GM23338 (cell line): ENCODE measurements at regions not wholly inside any gene's neighbourhood (a gene's known extent, or its start where the extent isn't known, plus 50 kb on each side); places are given as distances from the start of the nearest gene placed in this dataset.
A peak's percentile ranks its signal among the peaks of the same experiment; 100 is the strongest.

Experiments
- ATAC-seq: fragments of 200-7000 bp; cut with Tn5 transposase; 3 replicates; pipeline ENCODE4 v1.9.1; 2020
- DNase-seq: peaks from one replicate; pipeline ENCODE4 v3.0.0-alpha.2; 2015; ENCODE audit warnings: low spot score
- H2AFZ ChIP-seq: fragments of 200-600 bp; sonication (generic); 2 replicates; pipeline ENCODE4 v1.8.0; 2016; ENCODE audit warnings: antibody characterized with exemption, mild to moderate bottlenecking, moderate library complexity
- H3F3A ChIP-seq: fragments of 200-600 bp; sonication (generic); replicated peaks from 2 replicates; pipeline ENCODE4 v1.8.0; 2017; ENCODE audit warnings: antibody characterized with exemption, mixed run types, low read depth
- H3K27ac ChIP-seq: fragments of 200-600 bp; sonication (generic); 2 replicates; pipeline ENCODE4 v1.6.1; 2016; ENCODE audit warnings: low read depth
- H3K27me3 ChIP-seq: fragments of 200-600 bp; sonication (generic); 2 replicates; pipeline ENCODE4 v1.8.0; 2016; ENCODE audit warnings: mild to moderate bottlenecking, mixed run types, moderate library complexity; ENCODE audit not compliant: insufficient read depth
- H3K36me3 ChIP-seq: fragments of 200-600 bp; sonication (generic); 2 replicates; pipeline ENCODE4 v1.8.0; 2016; ENCODE audit warnings: mild to moderate bottlenecking; ENCODE audit not compliant: insufficient read depth
- H3K4me1 ChIP-seq: fragments of 200-600 bp; sonication (generic); 2 replicates; pipeline ENCODE4 v1.8.0; 2016; ENCODE audit warnings: mild to moderate bottlenecking, moderate library complexity; ENCODE audit not compliant: insufficient read depth
- H3K4me2 ChIP-seq: fragments of 200-600 bp; sonication (generic); 2 replicates; pipeline ENCODE4 v1.7.1; 2017; ENCODE audit warnings: mixed run types
- H3K4me3 ChIP-seq: fragments of 200-600 bp; sonication (generic); 2 replicates; pipeline ENCODE4 v1.6.1; 2016; ENCODE audit warnings: mixed run types
- H3K79me2 ChIP-seq: fragments of 200-600 bp; sonication (generic); replicated peaks from 2 replicates; pipeline ENCODE4 v1.8.0; 2017; ENCODE audit warnings: mild to moderate bottlenecking; ENCODE audit not compliant: insufficient read depth
- H3K9me2 ChIP-seq: fragments of 200-600 bp; sonication (generic); 2 replicates; pipeline ENCODE4 v1.8.0; 2017; ENCODE audit not compliant: insufficient read depth
- H4K20me1 ChIP-seq: fragments of 200-600 bp; sonication (generic); replicated peaks from 2 replicates; pipeline ENCODE4 v1.8.0; 2017; ENCODE audit warnings: mild to moderate bottlenecking; ENCODE audit not compliant: insufficient read depth
- H3K27ac Mint-ChIP-seq: 2 replicates; pipeline ENCODE4 v1.8.0; 2020; ENCODE audit warnings: inconsistent platforms, mild to moderate bottlenecking, moderate library complexity, mixed read lengths
- H3K27me3 Mint-ChIP-seq: 3 replicates; pipeline ENCODE4 v1.8.0; 2022; ENCODE audit warnings: low read depth, mild to moderate bottlenecking, moderate library complexity, mixed read lengths, inconsistent platforms; ENCODE audit not compliant: insufficient read depth, poor library complexity
- H3K36me3 Mint-ChIP-seq: 3 replicates; pipeline ENCODE4 v1.8.0; 2021; ENCODE audit warnings: low read depth, mild to moderate bottlenecking, inconsistent platforms, moderate library complexity, mixed read lengths
- H3K4me1 Mint-ChIP-seq: 3 replicates; pipeline ENCODE4 v1.8.0; 2020; ENCODE audit warnings: mild to moderate bottlenecking, inconsistent platforms, mixed read lengths
- H3K4me3 Mint-ChIP-seq: 3 replicates; pipeline ENCODE4 v1.8.0; 2021; ENCODE audit warnings: moderate library complexity, mild to moderate bottlenecking, inconsistent platforms, mixed read lengths
- H3K9me3 Mint-ChIP-seq: 3 replicates; pipeline ENCODE4 v1.8.0; 2020; ENCODE audit warnings: moderate library complexity, mild to moderate bottlenecking, inconsistent platforms, mixed read lengths
- CREB1 ChIP-seq: fragments of 250-450 bp; sonication (Bioruptor Pico); IDR thresholded peaks from 2 replicates; pipeline ENCODE4 v1.5.0; 2020; ENCODE audit warnings: low read depth, mild to moderate bottlenecking, moderate library complexity
- EZH2 ChIP-seq: fragments of 200-600 bp; sonication (generic); IDR thresholded peaks from one replicate; pipeline ENCODE4 v1.8.0; 2017; ENCODE audit warnings: antibody characterized with exemption, mild to moderate bottlenecking, low read depth; ENCODE audit not compliant: unreplicated experiment
- EZH2phosphoT487 ChIP-seq: fragments of 200-600 bp; sonication (generic); IDR thresholded peaks from one replicate; pipeline ENCODE4 v1.8.1; 2018; ENCODE audit warnings: antibody characterized with exemption; ENCODE audit not compliant: unreplicated experiment
- JUNB ChIP-seq: IDR thresholded peaks from one replicate; pipeline ENCODE4 v1.6.1; 2016; ENCODE audit warnings: antibody characterized with exemption; ENCODE audit not compliant: unreplicated experiment
- NANOG ChIP-seq: IDR thresholded peaks from 2 replicates; pipeline ENCODE4 v1.6.1; 2016; ENCODE audit warnings: antibody characterized with exemption, borderline replicate concordance
- POLR2AphosphoS5 ChIP-seq: IDR thresholded peaks from 2 replicates; pipeline ENCODE4 v1.6.1; 2016; ENCODE audit warnings: antibody characterized with exemption, low read depth
- STAT1 ChIP-seq: IDR thresholded peaks from one replicate; pipeline ENCODE4 v1.6.1; 2016; ENCODE audit warnings: antibody characterized with exemption; ENCODE audit not compliant: unreplicated experiment
- ZNF114 ChIP-seq: fragments of 250-450 bp; sonication (Bioruptor Pico); IDR thresholded peaks from 2 replicates; pipeline ENCODE4 v1.5.0; 2020; ENCODE audit warnings: mild to moderate bottlenecking, moderate library complexity
- ZNF331 ChIP-seq: fragments of 250-450 bp; sonication (Bioruptor Pico); IDR thresholded peaks from 2 replicates; pipeline ENCODE4 v1.5.0; 2020; ENCODE audit warnings: low read depth, mild to moderate bottlenecking, moderate library complexity
- TF ChIP-seq, protein P1 (sequence below): IDR thresholded peaks from 2 replicates; pipeline ENCODE4 v1.6.1; 2016; ENCODE audit warnings: antibody characterized with exemption
- TF ChIP-seq, protein P2 (sequence below): IDR thresholded peaks from one replicate; pipeline ENCODE4 v1.6.1; 2018; ENCODE audit warnings: antibody characterized with exemption; ENCODE audit not compliant: unreplicated experiment
- TF ChIP-seq, protein P3 (sequence below), 2 experiments: fragments of 200-600 bp in 1 of 2; sonication (generic) in 1 of 2; conservative IDR thresholded peaks; 2 replicates each; pipeline versions ENCODE4 v1.5.1 to v1.6.1; 2016 to 2017; ENCODE audit warnings: antibody characterized with exemption in 2 of 2, low read depth in 2 of 2, mild to moderate bottlenecking in 2 of 2, moderate library complexity in 1 of 2
- TF ChIP-seq, protein P4 (sequence below): fragments of 250-450 bp; sonication (Bioruptor Pico); IDR thresholded peaks from 2 replicates; pipeline ENCODE4 v1.5.0; 2020; ENCODE audit warnings: mild to moderate bottlenecking, moderate library complexity

DNA sequence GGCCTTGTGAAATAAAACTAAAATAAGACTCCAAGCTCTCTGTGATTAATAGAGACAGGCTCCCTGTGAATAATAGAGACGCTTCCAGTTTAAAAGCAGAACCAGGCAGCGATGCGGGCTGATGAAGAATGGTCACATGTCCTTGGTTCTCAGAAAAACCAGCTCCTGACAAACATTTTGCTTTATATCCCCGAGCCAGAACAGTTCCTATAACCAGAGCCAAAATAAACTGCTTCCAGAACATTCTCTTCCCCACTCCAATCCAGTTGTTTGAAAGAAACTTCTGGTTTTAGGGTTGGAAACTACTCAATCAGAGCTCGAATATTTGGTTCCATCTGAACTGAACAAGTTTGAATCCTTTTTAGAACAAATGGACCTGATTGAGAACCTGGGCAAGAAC lies 213.7 kb downstream of the TSN start:
- TF ChIP-seq POLR2AphosphoS5: no peak
- TF ChIP-seq EZH2phosphoT487: no peak
- TF ChIP-seq, protein P1, sequence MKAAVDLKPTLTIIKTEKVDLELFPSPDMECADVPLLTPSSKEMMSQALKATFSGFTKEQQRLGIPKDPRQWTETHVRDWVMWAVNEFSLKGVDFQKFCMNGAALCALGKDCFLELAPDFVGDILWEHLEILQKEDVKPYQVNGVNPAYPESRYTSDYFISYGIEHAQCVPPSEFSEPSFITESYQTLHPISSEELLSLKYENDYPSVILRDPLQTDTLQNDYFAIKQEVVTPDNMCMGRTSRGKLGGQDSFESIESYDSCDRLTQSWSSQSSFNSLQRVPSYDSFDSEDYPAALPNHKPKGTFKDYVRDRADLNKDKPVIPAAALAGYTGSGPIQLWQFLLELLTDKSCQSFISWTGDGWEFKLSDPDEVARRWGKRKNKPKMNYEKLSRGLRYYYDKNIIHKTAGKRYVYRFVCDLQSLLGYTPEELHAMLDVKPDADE: no peak
- TF ChIP-seq, protein P2, sequence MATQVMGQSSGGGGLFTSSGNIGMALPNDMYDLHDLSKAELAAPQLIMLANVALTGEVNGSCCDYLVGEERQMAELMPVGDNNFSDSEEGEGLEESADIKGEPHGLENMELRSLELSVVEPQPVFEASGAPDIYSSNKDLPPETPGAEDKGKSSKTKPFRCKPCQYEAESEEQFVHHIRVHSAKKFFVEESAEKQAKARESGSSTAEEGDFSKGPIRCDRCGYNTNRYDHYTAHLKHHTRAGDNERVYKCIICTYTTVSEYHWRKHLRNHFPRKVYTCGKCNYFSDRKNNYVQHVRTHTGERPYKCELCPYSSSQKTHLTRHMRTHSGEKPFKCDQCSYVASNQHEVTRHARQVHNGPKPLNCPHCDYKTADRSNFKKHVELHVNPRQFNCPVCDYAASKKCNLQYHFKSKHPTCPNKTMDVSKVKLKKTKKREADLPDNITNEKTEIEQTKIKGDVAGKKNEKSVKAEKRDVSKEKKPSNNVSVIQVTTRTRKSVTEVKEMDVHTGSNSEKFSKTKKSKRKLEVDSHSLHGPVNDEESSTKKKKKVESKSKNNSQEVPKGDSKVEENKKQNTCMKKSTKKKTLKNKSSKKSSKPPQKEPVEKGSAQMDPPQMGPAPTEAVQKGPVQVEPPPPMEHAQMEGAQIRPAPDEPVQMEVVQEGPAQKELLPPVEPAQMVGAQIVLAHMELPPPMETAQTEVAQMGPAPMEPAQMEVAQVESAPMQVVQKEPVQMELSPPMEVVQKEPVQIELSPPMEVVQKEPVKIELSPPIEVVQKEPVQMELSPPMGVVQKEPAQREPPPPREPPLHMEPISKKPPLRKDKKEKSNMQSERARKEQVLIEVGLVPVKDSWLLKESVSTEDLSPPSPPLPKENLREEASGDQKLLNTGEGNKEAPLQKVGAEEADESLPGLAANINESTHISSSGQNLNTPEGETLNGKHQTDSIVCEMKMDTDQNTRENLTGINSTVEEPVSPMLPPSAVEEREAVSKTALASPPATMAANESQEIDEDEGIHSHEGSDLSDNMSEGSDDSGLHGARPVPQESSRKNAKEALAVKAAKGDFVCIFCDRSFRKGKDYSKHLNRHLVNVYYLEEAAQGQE: no peak
- TF ChIP-seq JUNB: no peak
- TF ChIP-seq NANOG: no peak
- no peak for TF ChIP-seq EZH2
- TF ChIP-seq, protein P3, sequence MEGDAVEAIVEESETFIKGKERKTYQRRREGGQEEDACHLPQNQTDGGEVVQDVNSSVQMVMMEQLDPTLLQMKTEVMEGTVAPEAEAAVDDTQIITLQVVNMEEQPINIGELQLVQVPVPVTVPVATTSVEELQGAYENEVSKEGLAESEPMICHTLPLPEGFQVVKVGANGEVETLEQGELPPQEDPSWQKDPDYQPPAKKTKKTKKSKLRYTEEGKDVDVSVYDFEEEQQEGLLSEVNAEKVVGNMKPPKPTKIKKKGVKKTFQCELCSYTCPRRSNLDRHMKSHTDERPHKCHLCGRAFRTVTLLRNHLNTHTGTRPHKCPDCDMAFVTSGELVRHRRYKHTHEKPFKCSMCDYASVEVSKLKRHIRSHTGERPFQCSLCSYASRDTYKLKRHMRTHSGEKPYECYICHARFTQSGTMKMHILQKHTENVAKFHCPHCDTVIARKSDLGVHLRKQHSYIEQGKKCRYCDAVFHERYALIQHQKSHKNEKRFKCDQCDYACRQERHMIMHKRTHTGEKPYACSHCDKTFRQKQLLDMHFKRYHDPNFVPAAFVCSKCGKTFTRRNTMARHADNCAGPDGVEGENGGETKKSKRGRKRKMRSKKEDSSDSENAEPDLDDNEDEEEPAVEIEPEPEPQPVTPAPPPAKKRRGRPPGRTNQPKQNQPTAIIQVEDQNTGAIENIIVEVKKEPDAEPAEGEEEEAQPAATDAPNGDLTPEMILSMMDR (conservative IDR thresholded peaks at IDR 0.05; ENCODE audit: low read depth in 2 of 2): no peak
- TF ChIP-seq ZNF331 (CRISPR knock-in tag): no peak
- TF ChIP-seq ZNF114 (CRISPR knock-in tag): no peak
- no peak for TF ChIP-seq CREB1
- TF ChIP-seq, protein P4, sequence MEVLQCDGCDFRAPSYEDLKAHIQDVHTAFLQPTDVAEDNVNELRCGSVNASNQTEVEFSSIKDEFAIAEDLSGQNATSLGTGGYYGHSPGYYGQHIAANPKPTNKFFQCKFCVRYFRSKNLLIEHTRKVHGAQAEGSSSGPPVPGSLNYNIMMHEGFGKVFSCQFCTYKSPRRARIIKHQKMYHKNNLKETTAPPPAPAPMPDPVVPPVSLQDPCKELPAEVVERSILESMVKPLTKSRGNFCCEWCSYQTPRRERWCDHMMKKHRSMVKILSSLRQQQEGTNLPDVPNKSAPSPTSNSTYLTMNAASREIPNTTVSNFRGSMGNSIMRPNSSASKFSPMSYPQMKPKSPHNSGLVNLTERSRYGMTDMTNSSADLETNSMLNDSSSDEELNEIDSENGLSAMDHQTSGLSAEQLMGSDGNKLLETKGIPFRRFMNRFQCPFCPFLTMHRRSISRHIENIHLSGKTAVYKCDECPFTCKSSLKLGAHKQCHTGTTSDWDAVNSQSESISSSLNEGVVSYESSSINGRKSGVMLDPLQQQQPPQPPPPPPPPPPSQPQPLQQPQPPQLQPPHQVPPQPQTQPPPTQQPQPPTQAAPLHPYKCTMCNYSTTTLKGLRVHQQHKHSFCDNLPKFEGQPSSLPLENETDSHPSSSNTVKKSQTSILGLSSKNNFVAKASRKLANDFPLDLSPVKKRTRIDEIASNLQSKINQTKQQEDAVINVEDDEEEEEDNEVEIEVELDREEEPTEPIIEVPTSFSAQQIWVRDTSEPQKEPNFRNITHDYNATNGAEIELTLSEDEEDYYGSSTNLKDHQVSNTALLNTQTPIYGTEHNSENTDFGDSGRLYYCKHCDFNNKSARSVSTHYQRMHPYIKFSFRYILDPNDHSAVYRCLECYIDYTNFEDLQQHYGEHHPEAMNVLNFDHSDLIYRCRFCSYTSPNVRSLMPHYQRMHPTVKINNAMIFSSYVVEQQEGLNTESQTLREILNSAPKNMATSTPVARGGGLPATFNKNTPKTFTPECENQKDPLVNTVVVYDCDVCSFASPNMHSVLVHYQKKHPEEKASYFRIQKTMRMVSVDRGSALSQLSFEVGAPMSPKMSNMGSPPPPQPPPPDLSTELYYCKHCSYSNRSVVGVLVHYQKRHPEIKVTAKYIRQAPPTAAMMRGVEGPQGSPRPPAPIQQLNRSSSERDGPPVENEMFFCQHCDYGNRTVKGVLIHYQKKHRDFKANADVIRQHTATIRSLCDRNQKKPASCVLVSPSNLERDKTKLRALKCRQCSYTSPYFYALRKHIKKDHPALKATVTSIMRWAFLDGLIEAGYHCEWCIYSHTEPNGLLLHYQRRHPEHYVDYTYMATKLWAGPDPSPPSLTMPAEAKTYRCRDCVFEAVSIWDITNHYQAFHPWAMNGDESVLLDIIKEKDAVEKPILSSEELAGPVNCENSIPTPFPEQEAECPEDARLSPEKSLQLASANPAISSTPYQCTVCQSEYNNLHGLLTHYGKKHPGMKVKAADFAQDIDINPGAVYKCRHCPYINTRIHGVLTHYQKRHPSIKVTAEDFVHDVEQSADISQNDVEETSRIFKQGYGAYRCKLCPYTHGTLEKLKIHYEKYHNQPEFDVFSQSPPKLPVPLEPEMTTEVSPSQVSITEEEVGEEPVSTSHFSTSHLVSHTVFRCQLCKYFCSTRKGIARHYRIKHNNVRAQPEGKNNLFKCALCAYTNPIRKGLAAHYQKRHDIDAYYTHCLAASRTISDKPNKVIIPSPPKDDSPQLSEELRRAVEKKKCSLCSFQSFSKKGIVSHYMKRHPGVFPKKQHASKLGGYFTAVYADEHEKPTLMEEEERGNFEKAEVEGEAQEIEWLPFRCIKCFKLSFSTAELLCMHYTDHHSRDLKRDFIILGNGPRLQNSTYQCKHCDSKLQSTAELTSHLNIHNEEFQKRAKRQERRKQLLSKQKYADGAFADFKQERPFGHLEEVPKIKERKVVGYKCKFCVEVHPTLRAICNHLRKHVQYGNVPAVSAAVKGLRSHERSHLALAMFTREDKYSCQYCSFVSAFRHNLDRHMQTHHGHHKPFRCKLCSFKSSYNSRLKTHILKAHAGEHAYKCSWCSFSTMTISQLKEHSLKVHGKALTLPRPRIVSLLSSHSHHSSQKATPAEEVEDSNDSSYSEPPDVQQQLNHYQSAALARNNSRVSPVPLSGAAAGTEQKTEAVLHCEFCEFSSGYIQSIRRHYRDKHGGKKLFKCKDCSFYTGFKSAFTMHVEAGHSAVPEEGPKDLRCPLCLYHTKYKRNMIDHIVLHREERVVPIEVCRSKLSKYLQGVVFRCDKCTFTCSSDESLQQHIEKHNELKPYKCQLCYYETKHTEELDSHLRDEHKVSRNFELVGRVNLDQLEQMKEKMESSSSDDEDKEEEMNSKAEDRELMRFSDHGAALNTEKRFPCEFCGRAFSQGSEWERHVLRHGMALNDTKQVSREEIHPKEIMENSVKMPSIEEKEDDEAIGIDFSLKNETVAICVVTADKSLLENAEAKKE: no peak
- TF ChIP-seq STAT1: no peak
- Histone ChIP-seq H3K27ac (no peak overlapping the region), H3K27me3 (no peaks in the 10 kb centered on the region), H2AFZ (peak overlapping the region; percentile 86; the same call in 1 of the 2 replicates), H3K4me1 (peaks cover 4% of the 10 kb centered on the region; the same call in 1 of the 2 replicates), H3F3A (no peaks in the 10 kb centered on the region), H3K4me3 (no peak overlapping the region), H4K20me1 (no peaks in the 10 kb centered on the region), H3K9me2 (0 out of 2 replicates have a peak, but pooled peaks cover 3% of the 10 kb centered on the region), H3K4me2 (no peak overlapping the region), H3K36me3 (no peaks in the 10 kb centered on the region), H3K79me2 (no peaks in the 10 kb centered on the region)
- no peak for ATAC-seq
- Mint-ChIP-seq H3K36me3 (no peaks in the 10 kb centered on the region), H3K4me1 (peaks cover 14% of the 10 kb centered on the region), H3K27me3 (no peaks in the 10 kb centered on the region), H3K4me3 (no peak overlapping the region), H3K9me3 (no peaks in the 10 kb centered on the region), H3K27ac (no peak overlapping the region)
- DNase-seq: no peak
